Natural killer cell (primary cell): ENCODE measurements at regions not wholly inside any gene's neighbourhood (a gene's known extent, or its start where the extent isn't known, plus 50 kb on each side); places are given as distances from the start of the nearest gene placed in this dataset.

Source experiments
- ATAC-seq, 3 donors: fragments of 150-1000 bp in 2 of 3; fragments of 200-7000 bp in 1 of 3; cut with Tn5 transposase; 1 replicate in 1 of 3; 2 replicates in 2 of 3; pipeline ENCODE4 v1.10.0; 2021; ENCODE audit warnings: mild to moderate bottlenecking in 2 of 3, moderate library complexity in 2 of 3
- DNase-seq, 2 donors: peaks; one replicate each; pipeline versions ENCODE4 v3.0.0 to v3.0.0-alpha.2; 2013 to 2021; ENCODE audit warnings: mixed read lengths in 1 of 2
- H3K27ac ChIP-seq: one replicate; pipeline ENCODE4 v1.5.1; 2013; ENCODE audit warnings: mild to moderate bottlenecking, low read length
- H3K27me3 ChIP-seq: one replicate; pipeline ENCODE4 v1.6.1; 2013; ENCODE audit warnings: low read length; ENCODE audit not compliant: control insufficient read depth, insufficient read depth
- H3K36me3 ChIP-seq: one replicate; pipeline ENCODE4 v1.6.1; 2013; ENCODE audit warnings: low read length; ENCODE audit not compliant: control insufficient read depth, insufficient read depth
- H3K4me1 ChIP-seq: one replicate; pipeline ENCODE4 v1.6.1; 2013; ENCODE audit warnings: low read length; ENCODE audit not compliant: control insufficient read depth, insufficient read depth
- H3K4me3 ChIP-seq: one replicate; pipeline ENCODE4 v1.5.1; 2013; ENCODE audit warnings: low read length
- H3K9me3 ChIP-seq: one replicate; pipeline ENCODE4 v1.6.1; 2013; ENCODE audit warnings: low read length; ENCODE audit not compliant: control insufficient read depth, insufficient read depth
- H3K27ac Mint-ChIP-seq, 2 donors: one replicate each; pipeline ENCODE4 v1.8.0; 2022; ENCODE audit warnings: mild to moderate bottlenecking in 2 of 2, mixed read lengths in 2 of 2, moderate library complexity in 1 of 2
- H3K27me3 Mint-ChIP-seq, 2 donors: one replicate each; pipeline ENCODE4 v1.8.0; 2022; ENCODE audit warnings: low read depth in 2 of 2, mixed read lengths in 2 of 2
- H3K36me3 Mint-ChIP-seq: one replicate; pipeline ENCODE4 v1.8.0; 2022; ENCODE audit warnings: mixed read lengths
- H3K4me1 Mint-ChIP-seq, 2 donors: one replicate each; pipeline ENCODE4 v1.8.0; 2022; ENCODE audit warnings: mixed read lengths in 2 of 2
- H3K4me3 Mint-ChIP-seq: one replicate; pipeline ENCODE4 v1.8.0; 2022; ENCODE audit warnings: mild to moderate bottlenecking, moderate library complexity, mixed read lengths
- H3K9me3 Mint-ChIP-seq, 2 donors: one replicate each; pipeline ENCODE4 v1.8.0; 2022; ENCODE audit warnings: mixed read lengths in 2 of 2
- WGBS: methylation state at CpG from one replicate; pipeline ENCODE4 v1.1.7; 2013; ENCODE audit warnings: missing lambda C conversion rate; ENCODE audit not compliant: insufficient coverage; 5-methylcytosine and 5-hydroxymethylcytosine counted together
- intact Hi-C: fragments of 100-400 bp; cut with micrococcal nuclease; formaldehyde crosslinking; loops from one replicate; pipeline ENCODE4 v1.14.2; 2022
- TF ChIP-seq, protein P1 (sequence below): fragments of 200-600 bp; IDR thresholded peaks from one replicate; pipeline ENCODE4 v1.8.0; 2022; ENCODE audit warnings: antibody characterized with exemption

DNA sequence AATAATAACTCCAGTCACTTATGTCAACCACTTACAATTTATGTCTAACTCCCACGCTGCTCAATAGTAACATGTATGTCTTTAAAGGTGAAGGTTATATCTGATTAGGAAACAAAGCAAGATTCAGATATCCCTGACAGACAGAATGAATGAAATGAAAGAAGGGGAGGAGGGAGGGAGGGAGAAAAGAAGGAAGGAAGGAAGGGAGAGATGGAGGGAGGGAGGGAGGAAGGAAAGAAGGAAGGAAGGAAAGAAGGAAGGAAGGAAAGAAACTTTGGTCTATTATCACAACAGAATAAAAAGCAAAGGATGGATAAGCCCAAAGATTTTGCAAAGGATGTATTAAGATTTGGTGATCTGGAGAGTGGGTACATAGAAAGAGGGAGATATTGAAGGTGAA is 433.3 kb downstream of the PRKD1 start:
- intact Hi-C loops, result no loop called here
- Histone ChIP-seq H3K36me3 (no peaks in the 10 kb centered on the region), H3K27ac (no peak overlapping the region), H3K9me3 (no peaks in the 10 kb centered on the region), H3K27me3 (no peaks in the 10 kb centered on the region), H3K4me1 (no peaks in the 10 kb centered on the region), H3K4me3 (no peak overlapping the region)
- peaks cover 8% of the 10 kb centered on the region for H3K36me3 Mint-ChIP-seq
- no peak overlapping the region for H3K4me3 Mint-ChIP-seq
- peaks cover 13 to 22% of the 10 kb centered on the region in 2 donors for H3K9me3 Mint-ChIP-seq
- ATAC-seq (no peak), DNase-seq (no peak)
- H3K4me1 Mint-ChIP-seq, result no peaks in the 10 kb centered on the region
- TF ChIP-seq, protein P1, sequence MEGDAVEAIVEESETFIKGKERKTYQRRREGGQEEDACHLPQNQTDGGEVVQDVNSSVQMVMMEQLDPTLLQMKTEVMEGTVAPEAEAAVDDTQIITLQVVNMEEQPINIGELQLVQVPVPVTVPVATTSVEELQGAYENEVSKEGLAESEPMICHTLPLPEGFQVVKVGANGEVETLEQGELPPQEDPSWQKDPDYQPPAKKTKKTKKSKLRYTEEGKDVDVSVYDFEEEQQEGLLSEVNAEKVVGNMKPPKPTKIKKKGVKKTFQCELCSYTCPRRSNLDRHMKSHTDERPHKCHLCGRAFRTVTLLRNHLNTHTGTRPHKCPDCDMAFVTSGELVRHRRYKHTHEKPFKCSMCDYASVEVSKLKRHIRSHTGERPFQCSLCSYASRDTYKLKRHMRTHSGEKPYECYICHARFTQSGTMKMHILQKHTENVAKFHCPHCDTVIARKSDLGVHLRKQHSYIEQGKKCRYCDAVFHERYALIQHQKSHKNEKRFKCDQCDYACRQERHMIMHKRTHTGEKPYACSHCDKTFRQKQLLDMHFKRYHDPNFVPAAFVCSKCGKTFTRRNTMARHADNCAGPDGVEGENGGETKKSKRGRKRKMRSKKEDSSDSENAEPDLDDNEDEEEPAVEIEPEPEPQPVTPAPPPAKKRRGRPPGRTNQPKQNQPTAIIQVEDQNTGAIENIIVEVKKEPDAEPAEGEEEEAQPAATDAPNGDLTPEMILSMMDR, result no peak
- WGBS, result no CpG with 5 or more reads among the region's 1 CpG
- H3K27ac Mint-ChIP-seq, result no peak overlapping the region
- H3K27me3 Mint-ChIP-seq, result no peaks in the 10 kb centered on the region

DNA sequence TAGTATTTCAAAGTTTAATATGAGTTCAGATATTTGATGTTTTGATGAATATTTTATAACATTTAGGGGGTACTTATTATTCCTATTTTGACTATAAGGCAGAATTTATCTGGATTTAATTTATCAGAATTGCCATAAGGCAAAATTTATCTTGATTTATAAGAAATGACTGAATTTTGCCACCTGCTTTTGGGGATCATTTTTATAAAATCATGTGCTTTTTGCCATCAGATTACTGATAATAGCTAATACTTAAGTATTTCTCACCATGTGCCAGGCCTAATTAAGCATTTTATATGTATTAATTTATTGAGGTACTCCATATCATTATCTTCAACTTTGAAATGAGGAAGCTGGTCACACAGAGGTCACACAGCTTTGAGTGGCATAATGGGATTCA is 423.7 kb downstream of the PRKD1 start:
- Histone ChIP-seq H3K4me3 (no peak overlapping the region), H3K4me1 (no peaks in the 10 kb centered on the region), H3K9me3 (no peaks in the 10 kb centered on the region), H3K27me3 (no peaks in the 10 kb centered on the region), H3K36me3 (no peaks in the 10 kb centered on the region), H3K27ac (no peak overlapping the region)
- intact Hi-C loops, result no loop called here
- DNase-seq (no peak), ATAC-seq (no peak)
- Mint-ChIP-seq H3K27me3 (no peaks in the 10 kb centered on the region), H3K9me3 (peaks cover 11 to 20% of the 10 kb centered on the region in 2 donors), H3K36me3 (peaks cover 7% of the 10 kb centered on the region), H3K4me1 (no peaks in the 10 kb centered on the region), H3K4me3 (no peak overlapping the region), H3K27ac (no peak overlapping the region)
- TF ChIP-seq, protein P1, result no peak

GRCh38 chr14:29518335-29518734 is 409.3 kb downstream of the PRKD1 start:
- no peak for ATAC-seq
- no peak overlapping the region for H3K4me3 Mint-ChIP-seq
- intact Hi-C loops, result no loop called here

More at GRCh38 chr14:29518335-29518734, 409.3 kb downstream of the PRKD1 start:
- no peak overlapping the region for H3K27ac Mint-ChIP-seq
- H3K4me1 Mint-ChIP-seq, result no peaks in the 10 kb centered on the region
- H3K4me1 ChIP-seq, result no peaks in the 10 kb centered on the region
- peaks cover 15 to 22% of the 10 kb centered on the region in 2 donors for H3K9me3 Mint-ChIP-seq
- DNase-seq, result no peak
- WGBS, result no CpG with 5 or more reads among the region's 2 CpGs
- H3K36me3 Mint-ChIP-seq, result no peaks in the 10 kb centered on the region
- H3K27me3 Mint-ChIP-seq, result no peaks in the 10 kb centered on the region
- no peak overlapping the region for H3K27ac ChIP-seq
- no peaks in the 10 kb centered on the region for H3K27me3 ChIP-seq
- TF ChIP-seq, protein P1, result no peak
- no peaks in the 10 kb centered on the region for H3K36me3 ChIP-seq
- no peak overlapping the region for H3K4me3 ChIP-seq
- no peaks in the 10 kb centered on the region for H3K9me3 ChIP-seq
